Loucy (cell line): ENCODE measurements at regions not wholly inside any gene's neighbourhood (a gene's known extent, or its start where the extent isn't known, plus 50 kb on each side); places are given as distances from the start of the nearest gene placed in this dataset.

Source experiments
- EZH2phosphoT487 ChIP-seq: fragments of 200-600 bp; IDR thresholded peaks from 2 replicates; pipeline ENCODE4 v1.6.1; 2018; ENCODE audit warnings: antibody characterized with exemption, mild to moderate bottlenecking, moderate library complexity, borderline replicate concordance
- TF ChIP-seq, protein P1 (sequence below): fragments of 200-600 bp; sonication (generic); conservative IDR thresholded peaks from 2 replicates; pipeline ENCODE4 v1.5.1; 2014; ENCODE audit warnings: mild to moderate bottlenecking, antibody characterized with exemption, low read length

DNA sequence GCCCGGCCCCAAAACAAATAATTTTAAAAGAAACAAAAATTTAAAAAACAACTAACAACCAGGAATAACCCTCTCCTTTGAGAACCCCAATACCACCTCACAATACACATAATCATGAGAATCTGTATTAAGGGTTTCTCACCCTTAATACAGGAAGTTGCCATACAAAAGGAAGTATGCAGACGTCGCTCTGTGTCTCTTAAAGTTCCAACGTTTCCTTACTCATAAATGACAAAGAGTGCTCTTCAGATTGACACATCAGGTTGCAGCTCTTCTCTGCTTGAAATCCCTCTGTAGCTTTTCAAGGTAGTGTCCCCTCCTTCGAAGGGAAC, 73.9 kb upstream of the IRF2 start:
- TF ChIP-seq, protein P1, sequence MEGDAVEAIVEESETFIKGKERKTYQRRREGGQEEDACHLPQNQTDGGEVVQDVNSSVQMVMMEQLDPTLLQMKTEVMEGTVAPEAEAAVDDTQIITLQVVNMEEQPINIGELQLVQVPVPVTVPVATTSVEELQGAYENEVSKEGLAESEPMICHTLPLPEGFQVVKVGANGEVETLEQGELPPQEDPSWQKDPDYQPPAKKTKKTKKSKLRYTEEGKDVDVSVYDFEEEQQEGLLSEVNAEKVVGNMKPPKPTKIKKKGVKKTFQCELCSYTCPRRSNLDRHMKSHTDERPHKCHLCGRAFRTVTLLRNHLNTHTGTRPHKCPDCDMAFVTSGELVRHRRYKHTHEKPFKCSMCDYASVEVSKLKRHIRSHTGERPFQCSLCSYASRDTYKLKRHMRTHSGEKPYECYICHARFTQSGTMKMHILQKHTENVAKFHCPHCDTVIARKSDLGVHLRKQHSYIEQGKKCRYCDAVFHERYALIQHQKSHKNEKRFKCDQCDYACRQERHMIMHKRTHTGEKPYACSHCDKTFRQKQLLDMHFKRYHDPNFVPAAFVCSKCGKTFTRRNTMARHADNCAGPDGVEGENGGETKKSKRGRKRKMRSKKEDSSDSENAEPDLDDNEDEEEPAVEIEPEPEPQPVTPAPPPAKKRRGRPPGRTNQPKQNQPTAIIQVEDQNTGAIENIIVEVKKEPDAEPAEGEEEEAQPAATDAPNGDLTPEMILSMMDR, result no peak
- no peak for TF ChIP-seq EZH2phosphoT487
